AG04450 (cell line): ENCODE measurements at regions not wholly inside any gene's neighbourhood (a gene's known extent, or its start where the extent isn't known, plus 50 kb on each side); places are given as distances from the start of the nearest gene placed in this dataset.

Experiments
- CTCF ChIA-PET: fragments of 300-600, 350-600 bp; formaldehyde crosslinking; extraction: SDS; loops from one replicate; lab custom pipeline; 2022; ENCODE audit warnings: antibody characterized with exemption, inconsistent platforms; lab: Charles Lee
- POLR2A ChIA-PET: fragments of 350-600 bp; formaldehyde crosslinking; extraction: SDS; loops from one replicate; lab custom pipeline; 2021; ENCODE audit warnings: antibody characterized with exemption, inconsistent platforms; lab: Yijun Ruan, JAX
- DNase-seq: peaks from one replicate; pipeline ENCODE4 v3.0.0-alpha.2; 2011; ENCODE audit warnings: low read depth, low spot score
- H3K27ac ChIP-seq: one replicate; pipeline ENCODE4 v1.5.1; 2012; ENCODE audit warnings: low read depth, low read length, control low read depth
- H3K27me3 ChIP-seq: one replicate; pipeline ENCODE4 v1.6.0; 2012; ENCODE audit warnings: low read length; ENCODE audit not compliant: control insufficient read depth, insufficient read depth
- H3K4me3 ChIP-seq: 2 replicates; pipeline ENCODE4 v1.5.1; 2011; ENCODE audit warnings: mild to moderate bottlenecking, low read depth, low read length, control low read depth
- H3K9me3 ChIP-seq: 2 replicates; pipeline ENCODE4 v1.5.1; 2012; ENCODE audit warnings: low read length; ENCODE audit not compliant: control insufficient read depth, insufficient read depth
- TF ChIP-seq, protein P1 (sequence below): IDR thresholded peaks from 2 replicates; pipeline ENCODE4 v1.5.1; 2011; ENCODE audit warnings: low read depth, low read length, control low read depth, inconsistent platforms

DNA sequence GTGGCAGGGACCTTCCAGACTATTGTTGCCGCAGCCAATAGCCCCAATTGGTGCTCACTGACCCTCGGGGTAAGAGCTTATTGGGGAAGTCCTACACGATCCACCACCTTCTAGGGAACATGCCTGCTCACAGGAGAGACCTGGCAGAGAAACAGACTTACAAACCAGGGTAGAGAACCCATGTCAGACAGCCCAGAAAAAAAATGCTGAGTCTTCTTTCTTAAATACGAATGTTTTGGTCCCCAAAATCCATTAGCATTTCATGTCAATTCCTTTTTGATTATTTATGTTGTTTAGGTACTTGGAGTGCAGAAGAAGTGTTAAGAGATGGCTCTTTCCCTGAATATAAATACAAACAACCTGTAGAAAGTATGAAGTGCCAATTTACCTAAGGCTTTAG is 84.9 kb upstream of the PDE10A start:
- DNase-seq = no peak
- Histone ChIP-seq H3K27me3 (no peaks in the 10 kb centered on the region), H3K27ac (no peak overlapping the region), H3K4me3 (no peak overlapping the region), H3K9me3 (peaks cover 3% of the 10 kb centered on the region; the same call in 1 of the 2 replicates)
- TF ChIP-seq, protein P1, sequence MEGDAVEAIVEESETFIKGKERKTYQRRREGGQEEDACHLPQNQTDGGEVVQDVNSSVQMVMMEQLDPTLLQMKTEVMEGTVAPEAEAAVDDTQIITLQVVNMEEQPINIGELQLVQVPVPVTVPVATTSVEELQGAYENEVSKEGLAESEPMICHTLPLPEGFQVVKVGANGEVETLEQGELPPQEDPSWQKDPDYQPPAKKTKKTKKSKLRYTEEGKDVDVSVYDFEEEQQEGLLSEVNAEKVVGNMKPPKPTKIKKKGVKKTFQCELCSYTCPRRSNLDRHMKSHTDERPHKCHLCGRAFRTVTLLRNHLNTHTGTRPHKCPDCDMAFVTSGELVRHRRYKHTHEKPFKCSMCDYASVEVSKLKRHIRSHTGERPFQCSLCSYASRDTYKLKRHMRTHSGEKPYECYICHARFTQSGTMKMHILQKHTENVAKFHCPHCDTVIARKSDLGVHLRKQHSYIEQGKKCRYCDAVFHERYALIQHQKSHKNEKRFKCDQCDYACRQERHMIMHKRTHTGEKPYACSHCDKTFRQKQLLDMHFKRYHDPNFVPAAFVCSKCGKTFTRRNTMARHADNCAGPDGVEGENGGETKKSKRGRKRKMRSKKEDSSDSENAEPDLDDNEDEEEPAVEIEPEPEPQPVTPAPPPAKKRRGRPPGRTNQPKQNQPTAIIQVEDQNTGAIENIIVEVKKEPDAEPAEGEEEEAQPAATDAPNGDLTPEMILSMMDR = no peak
- CTCF ChIA-PET = no interaction called here
- POLR2A ChIA-PET = no interaction called here

DNA sequence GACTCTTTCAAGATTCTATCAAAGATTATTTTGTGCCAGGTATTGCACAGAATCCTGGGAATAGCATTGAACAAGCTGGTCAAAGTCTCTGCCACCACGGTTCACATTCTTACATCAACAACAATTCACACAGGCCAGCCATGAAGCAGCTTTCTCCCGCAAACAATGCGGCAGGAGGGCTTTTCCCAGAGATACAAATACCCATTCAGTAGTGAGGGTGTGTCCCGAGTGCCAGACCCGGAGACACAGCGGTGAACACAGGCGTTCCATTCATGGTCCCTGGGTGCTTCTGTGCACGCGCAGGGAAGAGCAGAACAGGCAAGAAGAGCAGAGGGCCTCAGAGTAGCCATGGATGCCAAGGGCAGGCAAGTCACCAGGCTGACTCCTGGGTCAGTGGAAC is 83.3 kb upstream of the PDE10A start:
- no peaks in the 10 kb centered on the region for H3K27me3 ChIP-seq
- POLR2A ChIA-PET = no interaction called here
- TF ChIP-seq, protein P1 = no peak
- no peak for DNase-seq
- CTCF ChIA-PET = interaction anchor here (2.1 to 2.5 kb wide), 2 partner anchors 17 to 104 kb away, joined by 9 to 12 read pairs; no protein-coding TSS in a partner anchor
- H3K9me3 ChIP-seq = peaks cover 3% of the 10 kb centered on the region; the same call in 1 of the 2 replicates
- H3K4me3 ChIP-seq = no peak overlapping the region
- H3K27ac ChIP-seq = no peak overlapping the region

DNA sequence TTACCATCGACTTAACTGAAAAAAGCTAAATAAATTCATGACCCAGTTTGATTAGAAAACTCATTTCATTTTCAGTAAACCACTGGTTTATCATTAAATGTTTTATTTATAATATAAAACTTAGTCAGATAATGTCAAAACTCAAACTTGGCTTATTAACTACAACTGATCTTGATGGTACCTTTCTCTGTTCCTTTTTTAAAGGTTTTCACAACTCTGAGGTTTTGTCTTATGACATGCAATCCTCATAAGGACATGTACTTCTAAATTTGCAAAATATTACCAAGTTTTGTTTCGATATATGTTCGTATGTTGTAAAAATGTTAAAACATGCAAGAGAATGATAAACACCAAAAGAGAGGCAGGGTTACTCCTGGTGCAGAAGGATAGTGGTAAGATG is 82.5 kb upstream of the PDE10A start:
- Histone ChIP-seq H3K4me3 (no peak overlapping the region), H3K27ac (no peak overlapping the region), H3K9me3 (peaks cover 3% of the 10 kb centered on the region; the same call in 1 of the 2 replicates), H3K27me3 (no peaks in the 10 kb centered on the region)
- no peak for DNase-seq
- ChIA-PET POLR2A (no interaction called here), CTCF (interaction anchor here (0.6 to 2.5 kb wide), 4 partner anchors 15 to 107 kb away, joined by 3 to 12 read pairs (median 6); no protein-coding TSS in a partner anchor)
- TF ChIP-seq, protein P1 = no peak

DNA sequence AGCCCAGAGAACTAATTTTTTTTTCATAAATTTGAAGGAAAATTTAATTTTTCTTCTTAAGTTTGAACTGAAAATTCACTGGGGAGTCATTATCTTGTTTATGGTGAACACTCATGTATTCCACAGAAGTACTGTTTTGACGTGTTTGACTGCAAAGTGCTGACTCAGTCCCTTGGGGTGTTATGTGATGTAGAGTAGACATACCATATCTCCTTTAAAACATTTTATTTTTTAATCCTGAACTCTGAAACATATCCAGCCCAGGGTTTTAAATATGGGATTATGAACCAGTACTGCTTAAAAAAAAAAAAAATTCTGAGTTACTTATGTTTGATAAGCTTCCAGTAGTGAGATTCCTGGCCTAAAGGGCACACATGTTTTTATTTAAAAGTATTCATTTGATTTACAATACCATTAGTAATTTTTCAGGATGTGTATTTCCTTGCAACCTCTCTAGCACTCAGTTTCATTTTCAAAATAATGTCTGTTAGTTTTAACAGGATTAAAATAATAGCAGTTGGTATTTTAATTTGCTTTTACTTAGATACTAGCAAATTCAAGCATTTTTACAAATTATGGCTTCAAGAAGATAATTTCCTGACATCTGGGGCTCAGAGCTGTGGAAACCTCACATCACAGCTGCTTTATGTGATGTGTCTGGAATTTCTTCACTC is 81.7 kb upstream of the PDE10A start:
- Histone ChIP-seq H3K27me3 (no peaks in the 10 kb centered on the region), H3K27ac (no peak overlapping the region), H3K9me3 (no peaks in the 10 kb centered on the region), H3K4me3 (no peak overlapping the region)
- TF ChIP-seq, protein P1 = no peak
- ChIA-PET CTCF (interaction anchor here (1.5 to 2.5 kb wide), 3 partner anchors 15 to 107 kb away, joined by 3 to 12 read pairs (median 9); no protein-coding TSS in a partner anchor), POLR2A (no interaction called here)
- no peak for DNase-seq

DNA sequence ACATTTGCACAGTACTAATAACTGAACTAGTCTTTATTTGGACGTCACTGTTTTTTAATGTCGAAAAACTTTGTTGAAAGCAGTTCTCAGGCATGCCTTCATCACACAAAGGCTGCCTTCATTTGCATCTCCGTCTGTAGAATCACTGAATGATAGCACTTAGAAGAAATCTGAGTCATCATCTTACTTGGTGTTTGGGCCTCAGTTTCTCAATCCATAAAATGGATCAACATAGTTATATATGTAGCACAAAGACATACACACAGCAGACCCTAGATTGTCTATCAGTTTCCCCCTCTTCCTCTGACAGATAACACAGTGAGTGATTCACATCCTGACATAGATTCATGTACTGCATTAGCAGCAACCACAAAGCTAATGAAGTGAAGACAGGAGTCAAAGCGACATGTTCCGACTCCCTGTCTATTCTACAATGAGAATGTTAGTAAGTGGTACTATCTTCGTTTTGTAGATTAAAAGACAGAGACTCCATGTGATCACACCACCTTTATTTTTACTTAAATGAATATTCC is 80.4 kb upstream of the PDE10A start:
- Histone ChIP-seq H3K9me3 (no peaks in the 10 kb centered on the region), H3K4me3 (no peak overlapping the region), H3K27me3 (no peaks in the 10 kb centered on the region), H3K27ac (no peak overlapping the region)
- ChIA-PET POLR2A (no interaction called here), CTCF (interaction anchor here (1.2 kb wide), 1 partner anchor 13 kb away, joined by 4 read pairs; no protein-coding TSS in a partner anchor)
- TF ChIP-seq, protein P1 = no peak
- DNase-seq = no peak
